HFFc6 (cell line): ENCODE measurements at regions not wholly inside any gene's neighbourhood (a gene's known extent, or its start where the extent isn't known, plus 50 kb on each side); places are given as distances from the start of the nearest gene placed in this dataset.
A peak's percentile ranks its signal among the peaks of the same experiment; 100 is the strongest.

Source experiments
- DNase-seq: peaks from one replicate; pipeline ENCODE4 v3.0.0-alpha.2; 2018
- H3K27ac Mint-ChIP-seq: 2 replicates; pipeline ENCODE4 v1.8.0; 2020; ENCODE audit warnings: mild to moderate bottlenecking, mixed read lengths
- H3K27me3 Mint-ChIP-seq: 2 replicates; pipeline ENCODE4 v1.8.0; 2021; ENCODE audit warnings: mild to moderate bottlenecking, moderate library complexity, mixed read lengths; ENCODE audit not compliant: insufficient read depth
- H3K36me3 Mint-ChIP-seq: 2 replicates; pipeline ENCODE4 v1.8.0; 2021; ENCODE audit warnings: low read depth, mixed read lengths
- H3K4me1 Mint-ChIP-seq: 2 replicates; pipeline ENCODE4 v1.8.0; 2020; ENCODE audit warnings: low read depth, mixed read lengths
- H3K4me3 Mint-ChIP-seq: 2 replicates; pipeline ENCODE4 v1.8.0; 2020; ENCODE audit warnings: mild to moderate bottlenecking, moderate library complexity, mixed read lengths
- H3K9me3 Mint-ChIP-seq: 2 replicates; pipeline ENCODE4 v1.8.0; 2020; ENCODE audit warnings: mild to moderate bottlenecking, mixed read lengths
- TF ChIP-seq, protein P1 (sequence below): fragments of 200-600 bp; sonication (generic); IDR thresholded peaks from 2 replicates; pipeline ENCODE4 v1.5.0; 2021; ENCODE audit warnings: antibody characterized with exemption, mild to moderate bottlenecking

DNA sequence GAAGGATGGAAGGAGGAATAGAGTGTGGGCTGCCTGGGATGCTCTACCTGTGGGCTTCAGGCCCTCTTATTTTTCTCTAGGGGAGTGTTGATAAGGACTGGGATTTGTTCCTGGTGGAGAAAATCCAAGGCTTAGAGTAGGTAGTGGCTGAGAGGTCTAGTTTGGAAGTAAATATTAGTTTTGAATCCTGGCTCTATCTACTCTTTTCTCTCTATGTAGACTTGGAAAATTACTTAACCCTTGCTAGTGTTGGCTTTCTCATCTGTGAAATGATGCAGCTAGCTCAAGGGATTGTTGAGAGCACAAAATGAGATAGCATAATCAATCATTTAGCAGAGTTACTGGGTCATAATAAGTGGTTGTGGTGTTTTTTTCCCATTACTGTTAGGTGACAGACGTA, 102.7 kb upstream of the MLIP start:
- peaks cover 10% of the 10 kb centered on the region for H3K4me1 Mint-ChIP-seq
- H3K27ac Mint-ChIP-seq = no peak overlapping the region
- no peaks in the 10 kb centered on the region for H3K36me3 Mint-ChIP-seq
- no peak for DNase-seq
- H3K9me3 Mint-ChIP-seq = no peaks in the 10 kb centered on the region
- H3K27me3 Mint-ChIP-seq = peaks cover 5% of the 10 kb centered on the region
- no peak overlapping the region for H3K4me3 Mint-ChIP-seq
- TF ChIP-seq, protein P1, sequence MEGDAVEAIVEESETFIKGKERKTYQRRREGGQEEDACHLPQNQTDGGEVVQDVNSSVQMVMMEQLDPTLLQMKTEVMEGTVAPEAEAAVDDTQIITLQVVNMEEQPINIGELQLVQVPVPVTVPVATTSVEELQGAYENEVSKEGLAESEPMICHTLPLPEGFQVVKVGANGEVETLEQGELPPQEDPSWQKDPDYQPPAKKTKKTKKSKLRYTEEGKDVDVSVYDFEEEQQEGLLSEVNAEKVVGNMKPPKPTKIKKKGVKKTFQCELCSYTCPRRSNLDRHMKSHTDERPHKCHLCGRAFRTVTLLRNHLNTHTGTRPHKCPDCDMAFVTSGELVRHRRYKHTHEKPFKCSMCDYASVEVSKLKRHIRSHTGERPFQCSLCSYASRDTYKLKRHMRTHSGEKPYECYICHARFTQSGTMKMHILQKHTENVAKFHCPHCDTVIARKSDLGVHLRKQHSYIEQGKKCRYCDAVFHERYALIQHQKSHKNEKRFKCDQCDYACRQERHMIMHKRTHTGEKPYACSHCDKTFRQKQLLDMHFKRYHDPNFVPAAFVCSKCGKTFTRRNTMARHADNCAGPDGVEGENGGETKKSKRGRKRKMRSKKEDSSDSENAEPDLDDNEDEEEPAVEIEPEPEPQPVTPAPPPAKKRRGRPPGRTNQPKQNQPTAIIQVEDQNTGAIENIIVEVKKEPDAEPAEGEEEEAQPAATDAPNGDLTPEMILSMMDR = no peak

DNA sequence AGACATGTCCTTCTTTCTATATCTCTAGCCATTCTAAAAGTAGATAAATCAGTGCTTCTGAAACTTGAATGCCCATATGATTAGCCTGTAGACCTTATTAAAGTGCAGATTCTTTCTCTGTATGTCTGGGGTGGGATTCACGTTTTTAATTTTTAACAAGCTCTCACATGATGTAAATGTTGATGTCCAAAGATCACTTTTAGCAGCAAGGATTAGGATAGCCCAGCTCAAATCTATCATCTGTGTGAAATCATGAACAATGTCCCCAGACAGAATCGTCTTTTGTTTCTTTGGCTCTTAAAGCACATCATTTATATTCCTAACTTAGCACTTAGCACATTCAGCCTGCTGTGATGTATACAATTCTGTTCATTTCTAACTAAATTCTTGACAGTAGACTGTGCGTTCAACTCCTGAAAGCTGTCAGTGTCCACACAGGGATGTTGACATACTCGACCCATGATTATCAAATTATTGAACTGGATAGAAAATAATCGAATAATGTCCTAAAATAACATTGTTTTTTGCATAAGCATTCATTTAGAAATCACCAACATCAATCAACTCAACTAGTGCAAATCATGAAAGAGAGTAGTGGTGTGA, 102.1 kb upstream of the MLIP start:
- H3K27ac Mint-ChIP-seq = no peak overlapping the region
- H3K36me3 Mint-ChIP-seq = no peaks in the 10 kb centered on the region
- no peak overlapping the region for H3K4me3 Mint-ChIP-seq
- H3K27me3 Mint-ChIP-seq = peaks cover 6% of the 10 kb centered on the region
- DNase-seq = no peak
- peaks cover 9% of the 10 kb centered on the region; the same call in 1 of the 2 replicates for H3K4me1 Mint-ChIP-seq
- TF ChIP-seq, protein P1 = no peak
- no peaks in the 10 kb centered on the region for H3K9me3 Mint-ChIP-seq

DNA sequence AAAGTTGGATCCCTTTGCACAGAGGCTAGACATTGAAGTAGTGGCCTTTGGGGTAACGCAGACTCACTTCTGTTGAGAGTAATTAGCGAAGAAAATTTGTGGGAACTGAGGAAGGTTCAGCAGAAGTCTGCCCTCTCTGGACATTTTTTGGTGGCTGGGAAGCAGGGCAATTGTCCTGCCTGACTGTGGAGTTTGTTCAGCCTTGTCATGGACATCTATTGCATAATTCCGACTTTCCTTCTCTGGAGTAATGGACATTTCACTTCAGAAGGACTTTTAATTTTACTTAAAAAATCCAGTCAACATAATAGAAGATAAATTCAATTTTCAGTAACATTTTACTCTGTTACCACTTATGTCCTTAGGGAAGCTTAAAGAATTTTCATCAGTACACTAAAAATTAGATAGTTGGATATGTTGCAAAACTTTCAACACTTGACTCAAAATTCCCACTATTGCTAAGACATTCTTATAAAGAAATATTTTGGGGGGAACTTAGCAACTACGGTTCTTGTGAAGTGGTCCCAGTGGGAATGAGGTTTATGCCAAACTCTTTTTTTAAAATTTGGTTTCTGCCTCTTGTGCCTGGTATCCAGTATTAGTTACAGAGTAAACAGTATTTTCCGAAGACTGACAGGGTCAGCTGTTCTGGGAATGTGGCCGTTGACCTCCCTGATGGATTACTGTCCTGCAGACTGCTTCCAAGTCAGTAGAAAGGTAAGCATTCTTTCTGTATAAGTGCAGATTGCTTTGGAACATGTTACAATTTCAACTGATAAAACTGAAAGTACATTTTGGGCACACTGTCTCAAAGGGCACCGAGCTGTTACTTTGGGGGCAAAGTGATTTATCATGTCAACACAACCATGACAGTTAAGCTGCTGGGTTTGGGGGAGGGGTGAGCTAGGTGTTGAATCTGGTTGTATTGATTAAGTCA, 100.6 kb upstream of the MLIP start:
- no peak for DNase-seq
- Mint-ChIP-seq H3K27me3 (peaks cover 10% of the 10 kb centered on the region), H3K27ac (no peak overlapping the region)

DNA sequence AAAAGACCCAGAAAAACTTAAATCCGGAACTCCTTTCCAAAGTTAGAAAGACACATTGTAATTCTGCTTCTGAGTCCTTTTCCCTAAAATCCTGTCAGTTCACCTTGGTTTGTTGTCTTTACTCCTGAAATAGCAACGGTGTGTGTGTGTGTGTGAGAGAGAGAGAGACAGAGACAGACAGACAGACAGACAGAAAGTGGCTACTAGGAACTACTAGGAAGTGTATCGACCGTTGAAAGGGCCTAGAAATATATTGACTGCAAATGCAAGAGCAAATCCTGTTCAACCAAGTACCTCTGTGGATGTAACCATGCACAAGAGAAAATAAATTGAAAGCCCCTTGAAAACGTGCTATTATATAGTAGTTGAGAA, 100.0 kb upstream of the MLIP start:
- no peak for DNase-seq
- Mint-ChIP-seq H3K4me1 (0 out of 2 replicates have a peak, but pooled peaks cover 4% of the 10 kb centered on the region), H3K4me3 (peak overlapping the region; percentile 15; the same call in 1 of the 2 replicates), H3K27me3 (peaks cover 10% of the 10 kb centered on the region), H3K9me3 (no peaks in the 10 kb centered on the region), H3K36me3 (no peaks in the 10 kb centered on the region), H3K27ac (no peak overlapping the region)
- TF ChIP-seq, protein P1 = no peak

More for the DNA sequence above, 100.6 kb upstream of the MLIP start:
- H3K36me3 Mint-ChIP-seq = no peaks in the 10 kb centered on the region
- TF ChIP-seq, protein P1 = no peak
- H3K4me3 Mint-ChIP-seq = peak overlapping the region; percentile 15; the same call in 1 of the 2 replicates
- no peaks in the 10 kb centered on the region for H3K9me3 Mint-ChIP-seq
- H3K4me1 Mint-ChIP-seq = 0 out of 2 replicates have a peak, but pooled peaks cover 4% of the 10 kb centered on the region

DNA sequence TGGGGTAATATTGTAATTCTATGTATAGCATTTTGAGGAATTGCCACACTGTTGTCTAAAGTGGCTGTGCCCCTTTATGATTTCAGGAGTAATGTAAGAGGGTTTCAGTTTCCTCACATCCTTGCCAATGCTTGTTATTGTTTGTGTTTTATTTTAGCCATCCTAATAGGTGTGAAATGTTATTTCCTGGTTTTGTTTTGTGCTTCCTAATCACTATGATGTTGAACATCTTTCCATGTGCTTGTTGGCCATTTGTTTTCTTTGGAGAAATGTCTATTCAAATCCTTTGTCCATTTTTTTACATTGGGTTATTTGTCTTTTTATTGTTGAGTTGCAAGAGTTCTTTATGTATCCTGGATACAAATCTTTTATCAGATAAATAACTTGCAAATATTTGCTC, 97.3 kb upstream of the MLIP start:
- no peaks in the 10 kb centered on the region for H3K36me3 Mint-ChIP-seq
- H3K27me3 Mint-ChIP-seq = peaks cover 11% of the 10 kb centered on the region
- TF ChIP-seq, protein P1 = no peak
- no peak overlapping the region for H3K4me3 Mint-ChIP-seq
- 0 out of 2 replicates have a peak, but pooled peaks cover 4% of the 10 kb centered on the region for H3K4me1 Mint-ChIP-seq
- DNase-seq = no peak
- H3K27ac Mint-ChIP-seq = no peak overlapping the region
- no peaks in the 10 kb centered on the region for H3K9me3 Mint-ChIP-seq
